HepG2 (cell line): ENCODE measurements at regions not wholly inside any gene's neighbourhood (a gene's known extent, or its start where the extent isn't known, plus 50 kb on each side); places are given as distances from the start of the nearest gene placed in this dataset.

Source experiments
- ATAC-seq: fragments of 200-7000 bp; cut with Tn5 transposase; 3 replicates; pipeline ENCODE4 v1.9.1; 2020; ENCODE audit warnings: mild to moderate bottlenecking, moderate library complexity
- BruUV-seq: library from RNA; stranded (reverse); fragments of 400-500 nt; replicated peaks from 2 replicates; lab custom pipeline; 2021; lab: Mats Ljungman, UMichigan
- CTCF ChIA-PET: fragments of 300-600 bp; formaldehyde crosslinking; extraction: SDS; loops from one replicate; lab custom pipeline; 2021; ENCODE audit warnings: low total read pairs, inconsistent platforms, low intra/inter-chr PET ratio; lab: Yijun Ruan, JAX
- POLR2A ChIA-PET: fragments of 350-600 bp; sonication (Branson Sonifier 250); formaldehyde crosslinking; loops from one replicate; lab custom pipeline; 2020; ENCODE audit warnings: antibody characterized with exemption, inconsistent platforms; lab: Yijun Ruan, JAX
- DNase-seq: peaks from one replicate; pipeline ENCODE4 v3.0.0-alpha.2; 2015; ENCODE audit warnings: low spot score
- FAIRE-seq: peaks from 3 replicates; lab custom pipeline; 2011; peaks lifted over from hg19 to GRCh38; lab: Jason Lieb, UNC
- H2AFZ ChIP-seq: one replicate; pipeline ENCODE4 v1.6.1; 2011; ENCODE audit warnings: low read length, inconsistent platforms
- H3K27ac ChIP-seq: fragments of 300-600 bp; 3 replicates; pipeline ENCODE4 v1.8.0; 2011; ENCODE audit warnings: mixed run types, mild to moderate bottlenecking, mixed read lengths, low read length, inconsistent platforms; ENCODE audit not compliant: insufficient read depth; ENCODE audit errors: extremely low read length
- H3K27me3 ChIP-seq, 2 experiments: fragments of 200-600 bp in 1 of 2; 2 replicates in 1 of 2; 3 replicates in 1 of 2; pipeline versions ENCODE4 v1.6.0 to v1.8.0; 2011; ENCODE audit warnings: low read length in 2 of 2, mild to moderate bottlenecking in 2 of 2, moderate library complexity in 2 of 2, inconsistent platforms in 1 of 2; ENCODE audit not compliant: insufficient read depth in 2 of 2, control insufficient read depth in 1 of 2
- H3K36me3 ChIP-seq, 2 experiments: fragments of 200-600 bp in 1 of 2; replicated peaks in 1 of 2; 2 replicates in 1 of 2; 3 replicates in 1 of 2; pipeline versions ENCODE4 v1.5.1 to v1.8.0; 2011; ENCODE audit warnings: low read length in 2 of 2, inconsistent platforms in 1 of 2; ENCODE audit not compliant: insufficient read depth in 2 of 2, control insufficient read depth in 1 of 2
- H3K4me1 ChIP-seq: 2 replicates; pipeline ENCODE4 v1.5.1; 2012; ENCODE audit warnings: low read length, inconsistent platforms; ENCODE audit not compliant: insufficient read depth
- H3K4me2 ChIP-seq: 2 replicates; pipeline ENCODE4 v1.6.0; 2011; ENCODE audit warnings: low read depth, low read length, inconsistent platforms
- H3K4me3 ChIP-seq, 3 experiments: fragments of 200-600 bp in 1 of 3; sonication (generic), shearing (Covaris generic) in 1 of 3; replicated peaks in 1 of 3; 2 replicates each; pipeline ENCODE4 v1.5.1; 2011 to 2016; ENCODE audit warnings: low read length in 3 of 3, inconsistent platforms in 2 of 3, low read depth in 2 of 3, mild to moderate bottlenecking in 2 of 3, control low read depth in 1 of 3, mixed read lengths in 1 of 3; ENCODE audit not compliant: insufficient read depth in 1 of 3
- H3K79me2 ChIP-seq: one replicate; pipeline ENCODE4 v1.6.1; 2011; ENCODE audit warnings: low read length, inconsistent platforms; ENCODE audit not compliant: insufficient read depth
- H3K9ac ChIP-seq: 2 replicates; pipeline ENCODE4 v1.6.0; 2011; ENCODE audit warnings: mild to moderate bottlenecking, low read depth, low read length, inconsistent platforms; ENCODE audit not compliant: insufficient read depth
- H3K9me3 ChIP-seq: 2 replicates; pipeline ENCODE4 v1.5.1; 2012; ENCODE audit warnings: mild to moderate bottlenecking, low read length
- H4K20me1 ChIP-seq: 2 replicates; pipeline ENCODE4 v1.6.0; 2011; ENCODE audit warnings: inconsistent platforms, mild to moderate bottlenecking, low read length, moderate library complexity; ENCODE audit not compliant: insufficient read depth
- CREB1 ChIP-seq, 2 experiments: fragments of 450-650 bp in 1 of 2; IDR thresholded peaks; 2 replicates each; pipeline ENCODE4 v1.6.1; 2016 to 2017; ENCODE audit warnings: control low read depth in 1 of 2, mild to moderate bottlenecking in 1 of 2, missing compliant biosample characterization in 1 of 2, missing genetic modification characterization in 1 of 2
- FOXM1 ChIP-seq: sonication (generic); formaldehyde crosslinking; IDR thresholded peaks from 2 replicates; pipeline ENCODE4 v1.5.0; 2020; ENCODE audit warnings: missing genetic modification reagents
- HCFC1 ChIP-seq: fragments of 150-350 bp; IDR thresholded peaks from 2 replicates; pipeline ENCODE4 v1.6.1; 2014; ENCODE audit warnings: low read depth, low read length
- JDP2 ChIP-seq: sonication (generic); formaldehyde crosslinking; IDR thresholded peaks from 2 replicates; pipeline ENCODE4 v1.8.1; 2022; ENCODE audit warnings: missing genetic modification reagents, borderline replicate concordance
- KMT2A ChIP-seq: sonication (generic); formaldehyde crosslinking; IDR thresholded peaks from 2 replicates; pipeline ENCODE4 v1.4.0; 2020; ENCODE audit warnings: missing genetic modification reagents
- MAFK ChIP-seq, 2 experiments: IDR thresholded peaks in 1 of 2; conservative IDR thresholded peaks in 1 of 2; 2 replicates each; pipeline ENCODE4 v1.6.1; 2011; ENCODE audit warnings: improper control_type of control experiment in 2 of 2, low read length in 2 of 2
- MBD4 ChIP-seq: IDR thresholded peaks from 2 replicates; pipeline ENCODE4 v1.6.1; 2012; ENCODE audit warnings: low read length, inconsistent platforms, borderline replicate concordance
- MZF1 ChIP-seq: sonication (generic); formaldehyde crosslinking; IDR thresholded peaks from 2 replicates; pipeline ENCODE4 v1.8.1; 2023; ENCODE audit warnings: mild to moderate bottlenecking, missing genetic modification reagents, borderline replicate concordance
- NAIF1 ChIP-seq: sonication (generic); formaldehyde crosslinking; IDR thresholded peaks from 2 replicates; pipeline ENCODE4 v1.5.0; 2020; ENCODE audit warnings: mild to moderate bottlenecking, missing genetic modification reagents, borderline replicate concordance
- PCBP2 ChIP-seq: fragments of 200-400 bp; formaldehyde crosslinking; optimal IDR thresholded peaks from 2 replicates; pipeline ENCODE3; 2018; ENCODE audit warnings: low read length, low read depth; ENCODE audit not compliant: poor library complexity, severe bottlenecking
- TCF7L2 ChIP-seq: IDR thresholded peaks from 2 replicates; pipeline ENCODE4 v1.6.1; 2011; ENCODE audit warnings: mild to moderate bottlenecking, low read depth, low read length, moderate library complexity
- ZFP82 ChIP-seq: sonication (generic); formaldehyde crosslinking; IDR thresholded peaks from 2 replicates; pipeline ENCODE4 v1.5.1; 2020; ENCODE audit warnings: mild to moderate bottlenecking, missing genetic modification reagents, borderline replicate concordance
- ZNF660 ChIP-seq: sonication (generic); formaldehyde crosslinking; IDR thresholded peaks from 2 replicates; pipeline ENCODE4 v1.5.1; 2020; ENCODE audit warnings: mild to moderate bottlenecking, low read depth, missing genetic modification reagents, borderline replicate concordance
- ZNF790 ChIP-seq: sonication (generic); formaldehyde crosslinking; IDR thresholded peaks from 2 replicates; pipeline ENCODE4 v1.8.0; 2022; ENCODE audit warnings: missing genetic modification reagents, mild to moderate bottlenecking, borderline replicate concordance
- ZNF839 ChIP-seq: sonication (generic); formaldehyde crosslinking; IDR thresholded peaks from 2 replicates; pipeline ENCODE4 v1.4.0; 2020; ENCODE audit warnings: missing genetic modification reagents, mild to moderate bottlenecking, borderline replicate concordance
- WGBS: methylation state at CpG from one replicate; pipeline ENCODE4 v1.1.6; 2017; ENCODE audit warnings: low lambda C conversion rate; 5-methylcytosine and 5-hydroxymethylcytosine counted together
- in situ Hi-C: cut with HindIII; loops from 2 replicates; pipeline ENCODE4 v1.10.0; 2017; ENCODE audit warnings: low pct_unique_long_range_greater_than_20kb; ENCODE audit not compliant: extremely low pct_ligation_motif_present
- intact Hi-C: fragments of 100-400 bp; cut with micrococcal nuclease; formaldehyde crosslinking; loops from one replicate; pipeline ENCODE4 v1.10.0; 2022; ENCODE audit not compliant: unreplicated experiment
- TF ChIP-seq, protein P1 (sequence below): sonication (generic); formaldehyde crosslinking; IDR thresholded peaks from 2 replicates; pipeline ENCODE4 v1.9.0; 2021; ENCODE audit warnings: missing genetic modification reagents, mild to moderate bottlenecking, borderline replicate concordance
- TF ChIP-seq, protein P2 (sequence below): sonication (generic); formaldehyde crosslinking; IDR thresholded peaks from 2 replicates; pipeline ENCODE4 v1.4.0; 2020; ENCODE audit warnings: missing genetic modification reagents
- TF ChIP-seq, protein P3 (sequence below): IDR thresholded peaks from 2 replicates; pipeline ENCODE4 v1.6.1; 2016; ENCODE audit warnings: low read depth, borderline replicate concordance

DNA sequence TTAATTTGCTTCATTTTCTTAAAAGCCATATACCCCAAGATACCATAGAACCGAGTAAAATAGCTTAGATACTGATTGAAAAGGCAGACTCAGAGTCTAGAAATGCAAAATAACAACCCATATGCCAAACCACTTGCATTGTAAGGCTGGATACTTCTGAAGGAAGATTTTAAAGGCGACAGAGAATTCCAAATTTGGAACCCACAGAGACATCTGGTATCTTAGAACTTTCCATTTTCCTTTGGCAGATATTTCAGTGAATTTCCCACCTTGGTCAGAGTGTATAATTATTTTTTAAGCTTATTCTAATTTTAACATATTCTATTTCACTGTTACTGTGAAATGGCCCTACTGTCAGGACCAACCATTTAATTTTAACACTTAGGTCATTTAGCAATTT lies 186.4 kb upstream of the E2F7 start:
- Histone ChIP-seq H3K9ac (no peak overlapping the region), H3K27me3 (no peaks in the 10 kb centered on the region), H3K4me1 (no peaks in the 10 kb centered on the region), H3K4me3 (no peak overlapping the region), H3K4me2 (no peak overlapping the region), H3K79me2 (no peaks in the 10 kb centered on the region), H3K9me3 (no peaks in the 10 kb centered on the region), H3K27ac (no peak overlapping the region), H4K20me1 (no peaks in the 10 kb centered on the region), H3K36me3 (no peaks in the 10 kb centered on the region), H2AFZ (no peak overlapping the region)
- no peak for ATAC-seq
- no peak for DNase-seq
- FAIRE-seq: no peak
- ChIA-PET CTCF (no interaction called here), POLR2A (no interaction called here)
- no TSS peak for BruUV-seq
- TF ChIP-seq ZNF790 (CRISPR knock-in tag) (no peak), ZFP82 (CRISPR knock-in tag) (no peak), HCFC1 (no peak), MBD4 (no peak), ZNF839 (CRISPR knock-in tag) (no peak), CREB1 (IDR thresholded peaks at IDR 0.05) (no peak), CREB1 (CRISPR knock-in tag; IDR thresholded peaks at IDR 0.05) (no peak), TCF7L2 (no peak), PCBP2 (no peak), MZF1 (CRISPR knock-in tag) (no peak), KMT2A (CRISPR knock-in tag) (no peak), JDP2 (CRISPR knock-in tag) (no peak), NAIF1 (CRISPR knock-in tag) (no peak), ZNF660 (CRISPR knock-in tag) (no peak), FOXM1 (CRISPR knock-in tag) (no peak), MAFK (conservative IDR thresholded peaks at IDR 0.05 in 1 of 2, IDR thresholded peaks at IDR 0.05 in 1 of 2; ENCODE audit: low read length in 2 of 2) (no peak)
- TF ChIP-seq, protein P1, sequence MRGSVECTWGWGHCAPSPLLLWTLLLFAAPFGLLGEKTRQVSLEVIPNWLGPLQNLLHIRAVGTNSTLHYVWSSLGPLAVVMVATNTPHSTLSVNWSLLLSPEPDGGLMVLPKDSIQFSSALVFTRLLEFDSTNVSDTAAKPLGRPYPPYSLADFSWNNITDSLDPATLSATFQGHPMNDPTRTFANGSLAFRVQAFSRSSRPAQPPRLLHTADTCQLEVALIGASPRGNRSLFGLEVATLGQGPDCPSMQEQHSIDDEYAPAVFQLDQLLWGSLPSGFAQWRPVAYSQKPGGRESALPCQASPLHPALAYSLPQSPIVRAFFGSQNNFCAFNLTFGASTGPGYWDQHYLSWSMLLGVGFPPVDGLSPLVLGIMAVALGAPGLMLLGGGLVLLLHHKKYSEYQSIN (CRISPR knock-in tag): no peak
- TF ChIP-seq, protein P2, sequence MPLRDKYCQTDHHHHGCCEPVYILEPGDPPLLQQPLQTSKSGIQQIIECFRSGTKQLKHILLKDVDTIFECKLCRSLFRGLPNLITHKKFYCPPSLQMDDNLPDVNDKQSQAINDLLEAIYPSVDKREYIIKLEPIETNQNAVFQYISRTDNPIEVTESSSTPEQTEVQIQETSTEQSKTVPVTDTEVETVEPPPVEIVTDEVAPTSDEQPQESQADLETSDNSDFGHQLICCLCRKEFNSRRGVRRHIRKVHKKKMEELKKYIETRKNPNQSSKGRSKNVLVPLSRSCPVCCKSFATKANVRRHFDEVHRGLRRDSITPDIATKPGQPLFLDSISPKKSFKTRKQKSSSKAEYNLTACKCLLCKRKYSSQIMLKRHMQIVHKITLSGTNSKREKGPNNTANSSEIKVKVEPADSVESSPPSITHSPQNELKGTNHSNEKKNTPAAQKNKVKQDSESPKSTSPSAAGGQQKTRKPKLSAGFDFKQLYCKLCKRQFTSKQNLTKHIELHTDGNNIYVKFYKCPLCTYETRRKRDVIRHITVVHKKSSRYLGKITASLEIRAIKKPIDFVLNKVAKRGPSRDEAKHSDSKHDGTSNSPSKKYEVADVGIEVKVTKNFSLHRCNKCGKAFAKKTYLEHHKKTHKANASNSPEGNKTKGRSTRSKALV (CRISPR knock-in tag): no peak
- TF ChIP-seq, protein P3, sequence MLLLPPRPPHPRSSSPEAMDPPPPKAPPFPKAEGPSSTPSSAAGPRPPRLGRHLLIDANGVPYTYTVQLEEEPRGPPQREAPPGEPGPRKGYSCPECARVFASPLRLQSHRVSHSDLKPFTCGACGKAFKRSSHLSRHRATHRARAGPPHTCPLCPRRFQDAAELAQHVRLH: no peak
- intact Hi-C loops: no loop called here
- WGBS: 0% methylated on average over 2 of the region's 2 CpGs
- in situ Hi-C loops: no loop called here
